Peyer's patch (tissue), 4 donors: ENCODE measurements at regions not wholly inside any gene's neighbourhood (a gene's known extent, or its start where the extent isn't known, plus 50 kb on each side); places are given as distances from the start of the nearest gene placed in this dataset.
"Not testable (repeated sequence)": the region's sequence is repeated elsewhere in the genome, so short reads cannot be mapped to it uniquely, and the experiment has no call there.

ENCODE experiments used
- CTCF ChIP-seq, 6 experiments: fragments of 450-650 bp in 4 of 6; fragments of 200-600 bp in 2 of 6; sonication (generic) in 1 of 6; IDR thresholded peaks; one replicate each; pipeline ENCODE4 v1.5.1; 2017 to 2019; ENCODE audit warnings: antibody characterized with exemption in 6 of 6, mild to moderate bottlenecking in 3 of 6, moderate library complexity in 1 of 6
- POLR2A ChIP-seq, 2 donors: fragments of 450-650 bp; IDR thresholded peaks; one replicate each; pipeline ENCODE4 v1.5.1; 2017; ENCODE audit warnings: antibody characterized with exemption in 2 of 2, mild to moderate bottlenecking in 2 of 2, moderate library complexity in 2 of 2

- not testable (repeated sequence) for TF ChIP-seq POLR2A, CTCF (IDR thresholded peaks at IDR 0.05)
These were observed 129.1 kb downstream of the FAR1 start for GRCh38 chr11:13797616-13798015.
